Stimulated activated CD4-positive, alpha-beta T cell treated with anti-CD3 and anti-CD28 coated beads, TNF-alpha, amount 100 ng/mL, for 4 hours (primary cell): ENCODE measurements at regions not wholly inside any gene's neighbourhood (a gene's known extent, or its start where the extent isn't known, plus 50 kb on each side); places are given as distances from the start of the nearest gene placed in this dataset.

ENCODE experiments used
- DNase-seq, 3 experiments: peaks; one replicate each; pipeline ENCODE4 v3.0.0-alpha.2; 2020; ENCODE audit warnings: low read depth in 3 of 3

- DNase-seq, result no peak
These were observed 1013.1 kb upstream of the TMEM132C start for GRCh38 chr12:127253797-127254327.

- no peak for DNase-seq
These were observed 1012.5 kb upstream of the TMEM132C start for GRCh38 chr12:127254420-127254955.

GRCh38 chr12:127257366-127257935, 1009.5 kb upstream of the TMEM132C start:
- DNase-seq, result no peak

- no peak for DNase-seq
These were observed 1006.4 kb upstream of the TMEM132C start for GRCh38 chr12:127260531-127260930.

- no peak for DNase-seq
These were observed 1006.0 kb upstream of the TMEM132C start for GRCh38 chr12:127260999-127261398.

- DNase-seq, result no peak
These were observed 1004.4 kb upstream of the TMEM132C start for GRCh38 chr12:127262615-127263014.

GRCh38 chr12:127263621-127264020, 1003.3 kb upstream of the TMEM132C start:
- no peak for DNase-seq

GRCh38 chr12:127267128-127267527, 999.8 kb upstream of the TMEM132C start:
- no peak for DNase-seq

GRCh38 chr12:127268213-127268612, 998.8 kb upstream of the TMEM132C start:
- no peak for DNase-seq

- no peak for DNase-seq
These were observed 998.1 kb upstream of the TMEM132C start for GRCh38 chr12:127268706-127269425.

- DNase-seq, result no peak
These were observed 996.8 kb upstream of the TMEM132C start for GRCh38 chr12:127270193-127270592.

- DNase-seq, result no peak
These were observed 995.2 kb upstream of the TMEM132C start for GRCh38 chr12:127271776-127272175.

GRCh38 chr12:127272864-127273263, 994.1 kb upstream of the TMEM132C start:
- no peak for DNase-seq

- DNase-seq, result no peak
These were observed 993.3 kb upstream of the TMEM132C start for GRCh38 chr12:127273626-127274025.

- no peak for DNase-seq
These were observed 991.6 kb upstream of the TMEM132C start for GRCh38 chr12:127275416-127275815.

- DNase-seq, result no peak
These were observed 989.1 kb upstream of the TMEM132C start for GRCh38 chr12:127277882-127278281.

- DNase-seq, result no peak
These were observed 988.6 kb upstream of the TMEM132C start for GRCh38 chr12:127278351-127278750.

GRCh38 chr12:127280393-127281275, 986.3 kb upstream of the TMEM132C start:
- DNase-seq, result peak; percentile 23 to 44 (median 26)

GRCh38 chr12:127282786-127283565, 984.0 kb upstream of the TMEM132C start:
- no peak for DNase-seq

GRCh38 chr12:127284021-127284420, 982.9 kb upstream of the TMEM132C start:
- no peak for DNase-seq

- DNase-seq, result no peak
These were observed 982.0 kb upstream of the TMEM132C start for GRCh38 chr12:127284870-127285431.
